Loucy (cell line): ENCODE measurements at regions not wholly inside any gene's neighbourhood (a gene's known extent, or its start where the extent isn't known, plus 50 kb on each side); places are given as distances from the start of the nearest gene placed in this dataset.

Experiments used
- CTCF ChIP-seq: fragments of 200-600 bp; sonication (generic); conservative IDR thresholded peaks from 2 replicates; pipeline ENCODE4 v1.5.1; 2014; ENCODE audit warnings: mild to moderate bottlenecking, antibody characterized with exemption, low read length
- EZH2phosphoT487 ChIP-seq: fragments of 200-600 bp; IDR thresholded peaks from 2 replicates; pipeline ENCODE4 v1.6.1; 2018; ENCODE audit warnings: antibody characterized with exemption, mild to moderate bottlenecking, moderate library complexity, borderline replicate concordance

GRCh38 chr3:81300324-81300927 is 461.0 kb downstream of the GBE1 start:
- TF ChIP-seq CTCF (no peak), EZH2phosphoT487 (no peak)
